ENCODE measurements at regions not wholly inside any gene's neighbourhood (a gene's known extent, or its start where the extent isn't known, plus 50 kb on each side); places are given as distances from the start of the nearest gene placed in this dataset.
"Not testable (repeated sequence)": the region's sequence is repeated elsewhere in the genome, so short reads cannot be mapped to it uniquely, and the experiment has no call there.

DNA sequence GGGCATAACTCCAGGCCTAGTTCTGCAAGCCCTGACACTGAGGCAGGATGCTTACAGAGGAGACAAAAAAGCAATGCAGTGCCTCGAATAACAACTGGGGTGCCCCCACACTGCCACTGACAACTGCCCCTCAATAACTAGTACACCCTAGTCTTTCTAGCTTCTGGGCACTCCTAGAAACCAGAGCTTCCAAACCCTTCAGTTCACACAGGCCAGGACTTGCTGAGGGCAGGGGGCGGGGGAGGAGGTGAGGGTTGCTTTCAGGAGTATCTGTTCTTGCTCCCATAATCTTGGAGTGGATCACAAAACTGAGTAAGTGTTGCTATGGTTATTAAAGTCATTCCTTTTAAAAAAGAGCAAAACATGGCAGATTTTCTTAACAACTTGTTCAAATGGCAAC lies 333.1 kb downstream of the BCL2L11 start:
- not testable (repeated sequence) for H3K79me2 ChIP-seq (ENCODE audit: insufficient read depth, low read length); H3K4ac ChIP-seq (ENCODE audit: low read depth, low read length); H3K9me3 ChIP-seq (ENCODE audit: control insufficient read depth, low read depth, low read length); H3K27ac Mint-ChIP-seq; H4K91ac ChIP-seq (ENCODE audit: insufficient read length, low read depth, low read length); H3K23me2 ChIP-seq (ENCODE audit: insufficient read length, low read depth, low read length, poor library complexity, severe bottlenecking); H3K9me3 Mint-ChIP-seq; H3K27ac ChIP-seq (ENCODE audit: insufficient read length, low read depth, low read length); H3K27me3 ChIP-seq (ENCODE audit: insufficient read depth, low read length); H3K18ac ChIP-seq (ENCODE audit: insufficient read length, low read depth, low read length); H2BK15ac ChIP-seq (ENCODE audit: low read depth, low read length); H3K56ac ChIP-seq (ENCODE audit: insufficient read length, low read depth, low read length); H3K4me2 ChIP-seq (ENCODE audit: insufficient read depth, insufficient read length, low read length); H2BK120ac ChIP-seq (ENCODE audit: low read depth, low read length, poor library complexity, severe bottlenecking); H3K4me3 Mint-ChIP-seq; H3K36me3 Mint-ChIP-seq (ENCODE audit: insufficient read depth in 1 of 3, low read depth in 3 of 3); H3T11ph ChIP-seq (ENCODE audit: low read length); H4K20me1 ChIP-seq (ENCODE audit: control insufficient read depth, insufficient read depth, insufficient read length); H2BK5ac ChIP-seq (ENCODE audit: insufficient read length, low read length); H3K4me1 ChIP-seq (ENCODE audit: insufficient read depth, low read length); H3K27me3 Mint-ChIP-seq (ENCODE audit: low read depth); H3K23ac ChIP-seq (ENCODE audit: insufficient read length, low read depth, low read length); H2AFZ ChIP-seq (ENCODE audit: low read length); H4K5ac ChIP-seq (ENCODE audit: insufficient read length, low read depth, low read length); H2BK12ac ChIP-seq (ENCODE audit: insufficient read length, low read depth, low read length); H2AK5ac ChIP-seq (ENCODE audit: insufficient read length, low read length); H3K9ac ChIP-seq (ENCODE audit: extremely low read depth, insufficient read length, low read length); H2BK20ac ChIP-seq (ENCODE audit: low read depth, low read length, poor library complexity, severe bottlenecking); H3K79me1 ChIP-seq (ENCODE audit: insufficient read depth, low read depth, low read length, poor library complexity, severe bottlenecking); H4K8ac ChIP-seq (replicated peaks; ENCODE audit: insufficient read length, low read depth, low read length); H3K14ac ChIP-seq (ENCODE audit: insufficient read depth, low read length); DNase-seq
- no CpG with 5 or more reads among the region's 2 CpGs for WGBS (ENCODE audit: extremely low coverage, insufficient read length, low lambda C conversion rate)
- peaks cover 18 to 22% of the 10 kb centered on the region in 2 experiments for H3K4me1 Mint-ChIP-seq

All from H9 (cell line).